Fibroblast of pulmonary artery (primary cell): ENCODE measurements at regions not wholly inside any gene's neighbourhood (a gene's known extent, or its start where the extent isn't known, plus 50 kb on each side); places are given as distances from the start of the nearest gene placed in this dataset.

ENCODE experiments used
- DNase-seq: peaks from one replicate; pipeline ENCODE4 v3.0.0-alpha.2; 2010; ENCODE audit warnings: low read depth
- H3K4me3 ChIP-seq: replicated peaks from 2 replicates; pipeline ENCODE4 v1.5.1; 2011; ENCODE audit warnings: low read depth, mild to moderate bottlenecking, control low read depth, low read length, moderate library complexity
- CTCF ChIP-seq: IDR thresholded peaks from 2 replicates; pipeline ENCODE4 v1.5.1; 2011; ENCODE audit warnings: mild to moderate bottlenecking, control low read depth, low read length, inconsistent platforms; ENCODE audit errors: missing control alignments

GRCh38 chr7:144937199-144937598 lies 101.3 kb upstream of the TPK1 start:
- H3K4me3 ChIP-seq: no peak overlapping the region
- DNase-seq: no peak
- no peak for TF ChIP-seq CTCF

DNA sequence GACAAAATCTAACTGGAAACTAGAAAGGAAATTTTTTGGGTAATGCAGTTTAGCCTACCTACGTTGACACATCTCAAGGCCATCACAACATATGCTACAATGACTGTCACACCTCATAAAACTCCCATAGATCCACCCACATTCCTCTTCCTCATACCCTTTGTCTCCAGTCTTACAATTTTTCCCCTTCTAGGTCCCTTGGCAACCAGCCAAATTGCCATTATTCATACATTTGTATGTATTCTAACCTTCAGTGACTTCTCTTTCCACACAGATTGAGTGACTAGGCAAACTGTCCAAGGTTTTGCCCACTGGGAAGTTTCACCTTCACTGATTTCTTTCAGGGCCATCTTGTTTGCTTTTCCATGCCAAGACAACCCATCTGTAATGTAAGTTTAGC lies 100.5 kb upstream of the TPK1 start:
- TF ChIP-seq CTCF: no peak
- no peak for DNase-seq
- no peak overlapping the region for H3K4me3 ChIP-seq

DNA sequence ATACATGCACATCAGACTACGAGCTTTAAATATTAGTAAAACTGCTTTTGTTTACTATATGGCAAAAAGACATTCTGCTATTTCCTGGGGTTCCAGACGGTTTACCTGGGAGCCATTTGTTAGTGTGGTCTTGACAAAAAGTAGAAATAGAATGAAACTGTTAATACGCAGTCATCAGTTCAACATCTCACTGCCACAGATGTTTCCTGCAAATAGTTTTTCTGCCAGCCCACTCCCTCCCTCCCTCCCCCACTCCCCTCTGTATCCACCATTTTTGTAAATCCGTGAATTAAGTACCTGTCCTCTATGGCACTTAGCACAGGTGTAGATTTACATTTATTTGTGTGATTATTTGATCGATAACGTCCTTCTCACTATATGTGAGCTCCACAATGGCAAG lies 74.6 kb upstream of the TPK1 start:
- no peak for TF ChIP-seq CTCF
- H3K4me3 ChIP-seq: no peak overlapping the region
- DNase-seq: no peak

- DNase-seq: no peak
- no peak for TF ChIP-seq CTCF
- H3K4me3 ChIP-seq: no peak overlapping the region
Observed at GRCh38 chr7:144908943-144909556, 73.2 kb upstream of the TPK1 start.

GRCh38 chr7:144908324-144908723 lies 72.5 kb upstream of the TPK1 start:
- no peak overlapping the region for H3K4me3 ChIP-seq
- no peak for TF ChIP-seq CTCF
- DNase-seq: no peak

DNA sequence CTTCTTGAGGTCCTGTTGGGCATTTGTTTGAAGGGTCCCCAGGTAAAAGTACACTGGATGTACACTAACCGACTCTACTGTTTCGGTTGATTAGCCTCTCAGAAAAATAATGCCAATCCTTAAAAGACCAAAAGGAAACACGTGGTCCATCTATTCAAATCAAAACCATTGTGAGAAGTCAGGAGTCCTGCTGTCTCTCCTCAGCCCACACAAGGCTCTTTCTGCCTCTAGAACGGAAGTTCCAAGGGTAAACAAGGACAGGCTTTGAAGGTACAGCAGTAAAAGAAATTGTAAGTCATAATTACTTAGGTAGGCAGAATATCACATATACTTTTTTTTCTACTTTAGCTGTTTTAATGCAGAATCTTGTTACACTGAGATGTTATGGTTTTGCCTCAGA lies 71.7 kb upstream of the TPK1 start:
- no peak for DNase-seq
- no peak for TF ChIP-seq CTCF
- no peak overlapping the region for H3K4me3 ChIP-seq

- no peak for DNase-seq
- no peak for TF ChIP-seq CTCF
Observed at GRCh38 chr7:144903201-144903600, 67.3 kb upstream of the TPK1 start.

More at GRCh38 chr7:144903201-144903600, 67.3 kb upstream of the TPK1 start:
- no peak overlapping the region for H3K4me3 ChIP-seq
